ENCODE measurements at regions not wholly inside any gene's neighbourhood (a gene's known extent, or its start where the extent isn't known, plus 50 kb on each side); places are given as distances from the start of the nearest gene placed in this dataset.

GRCh38 chr18:40926679-40927078, 1028.4 kb upstream of the PIK3C3 start:
- DNase-seq: no peak

- DNase-seq: no peak
Measured at GRCh38 chr18:40925071-40925541, 1029.9 kb upstream of the PIK3C3 start.

GRCh38 chr18:40921845-40922629, 1033.0 kb upstream of the PIK3C3 start:
- DNase-seq: no peak

- no peak for DNase-seq
Measured at GRCh38 chr18:40917056-40917455, 1038.0 kb upstream of the PIK3C3 start.

GRCh38 chr18:40915724-40916123, 1039.3 kb upstream of the PIK3C3 start:
- no peak for DNase-seq

GRCh38 chr18:40911582-40912254, 1043.3 kb upstream of the PIK3C3 start:
- DNase-seq: no peak

GRCh38 chr18:40911041-40911440, 1044.0 kb upstream of the PIK3C3 start:
- no peak for DNase-seq

GRCh38 chr18:40907842-40908241, 1047.2 kb upstream of the PIK3C3 start:
- no peak for DNase-seq

- DNase-seq: no peak
Measured at GRCh38 chr18:40904295-40904694, 1050.7 kb upstream of the PIK3C3 start.

GRCh38 chr18:40902436-40902835, 1052.6 kb upstream of the PIK3C3 start:
- DNase-seq: no peak

- DNase-seq: no peak
Measured at GRCh38 chr18:40897884-40898283, 1057.2 kb upstream of the PIK3C3 start.

GRCh38 chr18:40883271-40883670, 1071.8 kb upstream of the PIK3C3 start:
- DNase-seq: no peak

GRCh38 chr18:40882468-40882867, 1072.6 kb upstream of the PIK3C3 start:
- no peak for DNase-seq

GRCh38 chr18:40878371-40878770, 1076.7 kb upstream of the PIK3C3 start:
- no peak for DNase-seq

- no peak for DNase-seq
Measured at GRCh38 chr18:40877096-40877495, 1077.9 kb upstream of the PIK3C3 start.

- no peak for DNase-seq
Measured at GRCh38 chr18:40875101-40875615, 1079.9 kb upstream of the PIK3C3 start.

GRCh38 chr18:40874233-40874632, 1080.8 kb upstream of the PIK3C3 start:
- DNase-seq: no peak

- DNase-seq: no peak
Measured at GRCh38 chr18:40868110-40868858, 1086.8 kb upstream of the PIK3C3 start.

- DNase-seq: no peak
Measured at GRCh38 chr18:40867459-40867858, 1087.6 kb upstream of the PIK3C3 start.

- DNase-seq: no peak
Measured at GRCh38 chr18:40866968-40867367, 1088.1 kb upstream of the PIK3C3 start.

GRCh38 chr18:40866013-40866645, 1088.9 kb upstream of the PIK3C3 start:
- DNase-seq: no peak

GRCh38 chr18:40864846-40865245, 1090.2 kb upstream of the PIK3C3 start:
- no peak for DNase-seq

GRCh38 chr18:40863801-40864200, 1091.2 kb upstream of the PIK3C3 start:
- DNase-seq: no peak

Measured in CD4-positive, alpha-beta T cell treated with Interleukin-17A for 1 hour (primary cell).